GM18951 (cell line): ENCODE measurements at regions not wholly inside any gene's neighbourhood (a gene's known extent, or its start where the extent isn't known, plus 50 kb on each side); places are given as distances from the start of the nearest gene placed in this dataset.

Experiments
- POLR2A ChIP-seq: IDR thresholded peaks from 4 replicates; pipeline ENCODE4 v1.6.1; 2011; ENCODE audit warnings: mild to moderate bottlenecking; ENCODE audit not compliant: insufficient read length, insufficient read depth; ENCODE audit errors: extremely low read depth
- in situ Hi-C: fragments of 300-500 bp; cut with MboI; formaldehyde crosslinking; loops from one replicate; pipeline ENCODE4 v1.12.0; 2022; ENCODE audit warnings: low sequenced_read_pairs, mixed read lengths, inconsistent platforms; ENCODE audit not compliant: unreplicated experiment

DNA sequence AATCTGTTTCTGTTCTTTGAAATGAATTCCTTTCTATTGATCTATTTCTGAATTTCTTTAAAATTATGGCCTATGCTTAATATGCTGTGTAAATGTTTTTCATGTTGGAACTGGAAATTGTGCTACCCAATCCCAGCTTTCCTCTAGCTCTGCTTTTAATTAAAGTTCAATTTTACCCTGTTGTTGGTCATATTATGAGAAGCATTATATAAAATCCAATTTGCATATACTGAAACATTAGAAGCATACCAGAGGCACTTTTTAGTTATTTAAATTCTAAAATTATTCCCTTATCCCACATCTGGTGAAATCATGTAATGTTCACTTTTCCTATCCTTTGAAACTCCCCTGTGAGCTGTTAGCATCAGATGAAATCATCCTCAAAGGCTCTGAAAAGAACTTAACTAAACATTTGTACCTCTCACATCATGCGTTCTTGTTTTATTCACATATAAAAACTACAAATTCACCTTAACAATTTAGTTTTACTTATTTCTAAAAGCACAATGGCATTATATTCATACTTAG lies 160.6 kb upstream of the COL21A1 start:
- no peak for TF ChIP-seq POLR2A
- in situ Hi-C loops: no loop called here

DNA sequence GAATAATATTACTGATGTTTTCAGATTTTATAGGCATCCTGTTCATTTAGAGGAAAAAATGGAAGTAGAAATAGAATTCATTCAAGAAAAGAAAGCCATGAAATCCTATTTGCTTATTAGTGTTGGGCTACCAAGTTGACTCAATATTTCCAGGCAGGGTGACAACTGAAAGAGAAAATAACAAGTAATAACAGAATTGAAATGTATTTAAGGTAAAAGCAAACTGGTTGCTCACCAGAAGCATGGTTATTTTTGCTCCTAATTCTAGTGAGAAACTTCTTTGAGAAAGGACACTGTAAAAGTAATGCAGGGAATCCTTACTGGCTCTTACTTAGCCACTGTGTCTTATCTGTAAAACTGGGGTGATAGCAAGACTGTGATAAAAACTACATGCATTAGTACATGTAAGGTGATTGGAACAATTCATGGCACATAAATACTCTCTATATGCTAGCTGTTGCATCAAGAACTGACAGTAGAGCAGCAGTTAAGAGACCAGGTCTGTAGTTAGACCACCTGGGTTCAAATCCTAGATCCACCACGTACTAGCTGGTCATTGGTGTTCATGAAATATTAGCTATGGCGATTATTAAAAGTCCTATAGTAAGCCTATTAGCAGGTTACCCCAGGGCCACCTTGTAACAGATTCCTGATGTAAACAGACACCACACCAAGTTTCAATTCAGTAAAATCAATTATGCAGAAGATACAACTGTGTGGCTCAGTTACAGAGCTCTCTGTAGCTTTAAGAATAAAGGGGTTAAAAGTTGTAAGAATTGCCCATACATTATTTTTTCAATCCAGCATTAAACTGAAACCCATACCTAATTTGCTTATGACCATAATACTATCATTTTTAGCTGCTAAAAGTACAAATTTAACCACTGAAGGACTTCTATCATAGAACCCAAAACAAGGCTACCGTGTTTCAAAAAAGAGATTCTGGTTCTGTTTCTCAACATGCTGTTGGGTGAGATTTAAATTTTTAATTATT lies 159.2 kb upstream of the COL21A1 start:
- TF ChIP-seq POLR2A: no peak
- in situ Hi-C loops: no loop called here

DNA sequence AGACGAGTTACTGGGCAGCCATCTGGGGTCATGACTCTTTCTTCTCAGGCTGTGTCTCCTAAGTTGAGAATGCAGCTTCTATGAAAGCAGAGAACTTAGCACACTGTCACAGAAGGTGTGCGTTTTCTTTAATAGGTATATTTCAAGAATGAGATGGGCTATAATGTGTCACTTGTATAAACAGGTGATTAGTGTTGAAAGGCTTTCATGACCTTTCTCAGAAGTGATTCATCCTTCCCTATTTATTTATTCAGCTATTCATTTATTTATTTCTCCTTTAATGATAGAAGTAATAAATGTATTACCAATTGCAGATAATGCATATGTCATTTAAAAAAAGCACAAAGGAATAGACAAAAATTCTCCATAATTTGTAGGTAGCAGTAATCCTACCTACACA lies 157.2 kb upstream of the COL21A1 start:
- in situ Hi-C loops: no loop called here
- TF ChIP-seq POLR2A: no peak

DNA sequence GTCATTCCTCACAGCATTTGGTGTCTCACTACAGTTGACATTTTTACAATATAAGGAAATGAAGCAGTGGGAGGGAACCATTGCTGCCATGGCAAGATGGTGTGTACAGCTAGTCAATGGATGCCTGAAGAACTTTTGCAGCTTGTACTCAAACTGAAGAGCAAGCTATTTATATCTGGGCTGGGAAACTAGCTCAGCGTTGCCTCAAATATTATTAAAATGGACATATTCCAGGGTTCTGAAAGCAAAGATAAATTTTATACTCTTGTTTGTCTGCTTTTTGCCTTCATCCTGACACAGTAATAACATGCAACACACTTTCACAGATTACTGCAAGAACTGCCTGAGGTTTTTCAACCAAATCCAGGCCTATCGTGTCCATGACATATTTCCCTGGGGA lies 156.4 kb upstream of the COL21A1 start:
- in situ Hi-C loops: no loop called here
- no peak for TF ChIP-seq POLR2A

DNA sequence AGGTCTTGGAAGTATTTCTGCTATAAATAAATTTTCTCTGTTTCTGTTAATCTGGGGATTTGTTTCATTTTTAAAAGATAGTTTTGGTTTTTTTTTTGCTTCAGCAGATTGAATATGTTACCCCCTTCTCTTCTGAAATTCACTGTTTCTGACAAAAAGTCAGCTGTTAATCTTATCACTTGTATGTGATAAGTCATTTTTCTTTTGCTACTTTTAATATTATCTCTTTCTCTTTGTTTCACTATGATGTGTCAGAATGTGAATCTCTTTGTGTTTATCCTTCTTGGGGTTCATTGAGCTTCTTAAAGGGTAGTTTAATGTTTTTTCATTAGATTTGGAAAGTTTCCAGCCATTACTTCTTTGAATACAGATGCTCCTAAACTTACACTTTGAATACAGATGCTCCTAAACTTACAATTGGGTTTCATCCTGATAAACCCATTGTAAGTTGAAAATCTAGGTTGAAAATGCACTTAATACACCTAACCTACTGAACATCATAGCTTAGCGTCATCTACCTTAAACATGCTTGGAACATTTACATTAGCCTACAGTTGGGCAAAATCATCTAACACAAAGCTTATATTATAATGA lies 154.2 kb upstream of the COL21A1 start:
- in situ Hi-C loops: no loop called here
- no peak for TF ChIP-seq POLR2A

DNA sequence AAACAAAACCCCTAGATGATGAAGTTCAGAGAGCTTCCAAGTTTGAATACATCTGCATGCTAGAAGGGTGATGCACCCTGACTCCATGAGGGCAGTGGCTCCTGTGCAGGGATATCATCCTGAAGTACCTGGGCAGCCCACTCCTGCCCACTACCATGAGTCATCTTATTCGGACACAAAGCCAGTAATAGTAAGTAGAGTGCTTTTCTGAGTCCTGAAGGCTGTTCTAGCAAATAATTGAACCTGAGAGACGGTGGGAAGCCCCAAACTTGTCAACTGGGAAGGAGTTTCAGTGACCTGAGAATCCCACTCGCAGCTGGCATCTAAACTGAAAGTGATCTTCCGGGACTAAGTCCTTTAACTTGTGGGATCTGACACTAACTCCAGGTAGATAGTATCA lies 152.9 kb upstream of the COL21A1 start:
- in situ Hi-C loops: no loop called here
- no peak for TF ChIP-seq POLR2A

DNA sequence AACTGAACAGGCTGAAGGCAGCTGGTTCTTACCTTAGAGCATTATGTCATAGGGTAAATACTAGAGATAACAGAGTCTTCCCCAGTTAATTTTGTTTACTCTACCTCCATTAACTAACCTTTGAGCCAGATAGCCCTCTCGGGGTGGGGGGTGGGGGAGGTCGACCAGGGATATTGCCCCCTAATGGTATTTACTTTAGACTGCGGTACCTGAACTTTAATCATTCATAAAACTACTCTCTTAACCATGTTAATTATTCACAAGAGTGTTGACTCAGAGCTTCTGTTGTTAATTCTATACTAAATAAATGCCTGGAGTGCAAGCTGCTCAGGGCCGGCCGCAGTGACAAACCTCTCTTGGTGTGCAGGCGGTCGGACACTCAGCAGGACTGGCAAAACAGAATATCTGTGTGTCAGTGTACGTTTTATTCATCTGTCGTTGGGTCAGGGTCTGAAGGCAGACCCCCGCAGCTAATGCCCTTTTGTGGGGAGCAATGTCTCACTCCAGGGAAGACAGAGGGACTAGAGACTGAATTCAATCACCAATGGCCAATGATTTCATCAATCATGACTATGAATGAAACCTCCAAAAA lies 152.4 kb upstream of the COL21A1 start:
- in situ Hi-C loops: no loop called here
- TF ChIP-seq POLR2A: no peak

DNA sequence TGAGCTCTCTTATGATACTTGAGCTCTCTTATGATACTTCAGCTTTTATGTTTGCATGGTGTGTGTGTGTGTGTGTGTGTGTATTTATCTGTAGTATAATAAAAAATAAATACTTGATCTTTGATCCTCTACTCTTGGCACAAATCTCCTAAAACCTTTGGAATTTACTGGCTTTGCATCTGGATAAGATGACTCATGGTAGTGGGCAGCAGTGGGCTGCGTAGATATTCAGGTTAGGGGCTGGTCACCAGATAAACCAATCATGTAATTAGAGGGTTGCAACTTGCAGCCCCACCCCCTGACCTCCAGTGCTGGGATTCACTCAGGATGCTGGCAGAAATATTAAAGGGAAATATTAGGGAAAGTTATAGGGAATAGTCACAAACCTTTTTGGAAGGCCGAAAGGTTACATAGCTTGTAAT lies 151.9 kb upstream of the COL21A1 start:
- no peak for TF ChIP-seq POLR2A
- in situ Hi-C loops: no loop called here

DNA sequence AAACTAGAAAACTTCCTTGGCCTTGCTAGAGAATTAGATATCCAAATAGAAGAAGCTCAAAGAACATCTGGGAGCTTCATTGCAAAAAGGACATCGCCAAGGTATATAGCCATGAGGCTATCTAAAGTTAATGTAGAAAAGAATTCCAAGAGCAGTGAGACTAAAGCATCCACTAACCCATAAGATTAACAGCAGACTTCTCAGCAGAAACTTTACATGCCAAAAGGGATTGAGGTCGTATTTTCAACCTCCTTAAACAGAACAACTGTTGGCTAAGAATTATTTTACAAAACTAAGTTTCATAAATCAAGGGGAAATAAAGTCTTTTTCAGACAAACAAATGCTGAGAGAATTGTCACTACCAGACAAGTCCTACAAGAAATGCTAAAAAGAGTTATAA lies 149.1 kb upstream of the COL21A1 start:
- in situ Hi-C loops: no loop called here
- TF ChIP-seq POLR2A: no peak

DNA sequence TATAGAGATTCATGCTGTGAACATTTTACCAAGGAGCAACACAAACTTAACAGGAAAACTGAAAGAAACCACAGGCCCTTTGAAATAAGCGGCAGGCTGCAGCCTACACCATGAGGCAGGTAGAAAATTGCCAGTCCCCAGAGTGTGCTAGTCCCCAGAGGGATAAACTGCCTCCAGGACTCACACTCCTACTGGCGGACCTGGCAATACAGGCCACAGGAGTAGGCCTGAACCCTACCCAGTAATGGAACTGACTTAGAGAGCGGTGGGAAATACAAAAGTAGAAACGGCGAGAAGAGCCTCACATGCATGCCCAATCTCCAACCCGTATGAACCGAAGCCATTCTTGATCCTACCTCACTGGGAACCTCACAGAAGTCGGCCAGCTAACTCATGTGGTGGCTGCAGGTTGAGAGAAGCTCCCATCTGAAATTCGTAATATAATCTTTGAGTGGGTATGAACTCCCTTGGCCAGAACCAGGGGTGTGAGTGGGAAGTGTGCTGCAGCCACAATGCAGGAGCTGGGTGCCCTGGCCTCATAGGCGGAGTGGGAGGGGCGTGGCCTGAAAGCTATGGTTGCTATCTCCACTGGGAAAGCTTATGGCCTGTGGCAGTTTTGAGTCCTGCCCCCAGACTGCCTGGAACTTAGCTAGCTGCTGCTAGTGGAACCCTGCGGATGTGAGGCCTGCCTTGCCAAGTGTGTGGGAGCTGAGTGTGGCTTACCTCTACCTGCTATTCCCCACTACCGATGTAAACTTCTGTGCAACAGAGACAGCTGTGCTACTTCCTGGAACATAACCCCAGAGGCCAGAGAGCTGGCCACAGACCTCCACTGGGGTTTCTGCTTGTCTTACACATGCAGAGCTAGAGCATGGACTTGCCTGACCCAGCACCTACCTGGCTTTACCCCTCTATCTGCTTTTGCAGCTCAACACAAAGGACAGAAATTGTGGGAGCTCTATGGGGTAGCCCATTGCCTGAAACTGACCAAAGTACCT lies 146.5 kb upstream of the COL21A1 start:
- in situ Hi-C loops: no loop called here
- TF ChIP-seq POLR2A: no peak

DNA sequence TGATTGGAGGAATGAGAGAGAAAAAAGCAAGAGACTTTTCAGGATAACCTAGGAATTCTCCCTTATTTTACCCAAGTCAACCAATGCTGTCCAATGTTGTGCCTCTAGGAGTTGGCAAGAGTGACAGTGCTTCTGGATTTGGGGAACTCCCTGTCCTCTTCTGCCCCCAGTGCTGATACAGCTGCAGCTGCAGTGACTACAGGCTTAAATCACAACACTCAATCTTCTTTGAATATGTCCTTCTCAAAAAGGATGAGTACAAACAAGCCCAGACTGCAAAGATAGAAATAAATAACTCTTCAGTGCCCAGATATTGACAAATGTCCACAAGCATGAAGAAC lies 141.0 kb upstream of the COL21A1 start:
- in situ Hi-C loops: no loop called here
- TF ChIP-seq POLR2A: no peak

DNA sequence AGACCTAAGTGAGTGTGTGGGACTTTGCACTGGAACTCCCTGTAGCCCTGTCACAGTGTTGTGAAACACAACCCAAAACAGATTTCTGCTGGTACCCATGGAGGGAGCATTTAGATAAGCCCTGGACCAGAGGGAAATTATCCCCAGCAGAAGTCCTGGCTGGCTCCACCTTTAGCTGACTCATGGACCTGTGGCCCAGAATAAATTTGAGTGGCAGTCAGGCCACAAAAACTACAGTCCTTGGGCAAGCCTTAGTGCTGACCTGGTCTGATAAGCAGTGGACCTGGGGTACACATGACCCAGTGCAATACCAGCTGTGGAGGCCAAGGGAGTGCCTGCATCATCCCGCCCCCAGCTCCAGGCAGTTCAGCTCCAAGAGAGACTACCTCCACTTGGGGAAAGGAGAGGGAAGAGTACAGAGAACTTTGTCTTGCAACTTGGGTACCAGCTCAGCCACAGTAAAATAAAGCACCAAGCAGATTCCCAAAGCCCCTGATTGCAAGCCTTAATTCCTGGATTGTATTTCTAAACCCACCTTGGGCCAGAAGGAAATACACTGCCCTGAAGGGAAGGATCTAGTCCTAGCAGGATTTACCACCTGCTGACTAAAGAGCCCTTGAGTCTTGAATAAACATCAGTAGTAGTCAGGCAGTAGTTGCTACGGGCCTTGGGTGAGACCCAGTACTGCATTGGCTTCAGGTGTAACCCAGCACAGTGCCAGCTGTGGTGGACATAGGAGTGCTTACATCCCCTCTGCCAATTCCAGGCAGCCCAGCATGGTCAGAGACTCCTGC lies 140.4 kb upstream of the COL21A1 start:
- in situ Hi-C loops: no loop called here
- no peak for TF ChIP-seq POLR2A
